HG02981 (cell line): ENCODE measurements at regions not wholly inside any gene's neighbourhood (a gene's known extent, or its start where the extent isn't known, plus 50 kb on each side); places are given as distances from the start of the nearest gene placed in this dataset.
"Not testable (repeated sequence)": the region's sequence is repeated elsewhere in the genome, so short reads cannot be mapped to it uniquely, and the experiment has no call there.

Experiments
- ATAC-seq: cut with Tn5 transposase; IDR thresholded peaks from one replicate; pipeline ENCODE4 v1.9.1; 2021; ENCODE audit warnings: mild to moderate bottlenecking, moderate library complexity; ENCODE audit not compliant: unreplicated experiment

GRCh38 chr18:29930231-29930630, 1112.3 kb downstream of the DSC3 start:
- no peak for ATAC-seq

- no peak for ATAC-seq
These were observed 1114.5 kb downstream of the DSC3 start for GRCh38 chr18:29928081-29928480.

- ATAC-seq, result no peak
These were observed 1117.0 kb downstream of the DSC3 start for GRCh38 chr18:29925566-29925965.

- no peak for ATAC-seq
These were observed 1130.2 kb downstream of the DSC3 start for GRCh38 chr18:29912351-29912750.

- no peak for ATAC-seq
These were observed 1149.5 kb downstream of the DSC3 start for GRCh38 chr18:29892960-29893558.

GRCh38 chr18:29883114-29883513, 1159.4 kb downstream of the DSC3 start:
- ATAC-seq, result no peak

- no peak for ATAC-seq
These were observed 1159.9 kb downstream of the DSC3 start for GRCh38 chr18:29882620-29883019.

GRCh38 chr18:29879763-29880162, 1162.8 kb downstream of the DSC3 start:
- ATAC-seq, result no peak

GRCh38 chr18:29874519-29875098, 1167.9 kb downstream of the DSC3 start:
- ATAC-seq, result no peak

- no peak for ATAC-seq
These were observed 1169.3 kb downstream of the DSC3 start for GRCh38 chr18:29873211-29873610.

- ATAC-seq, result no peak
These were observed 1171.3 kb downstream of the DSC3 start for GRCh38 chr18:29871246-29871645.

GRCh38 chr18:29862824-29863223, 1179.7 kb downstream of the DSC3 start:
- no peak for ATAC-seq

GRCh38 chr18:29855637-29856036, 1186.9 kb downstream of the DSC3 start:
- ATAC-seq, result no peak

GRCh38 chr18:29853126-29853525, 1189.4 kb downstream of the DSC3 start:
- ATAC-seq, result no peak

- ATAC-seq, result no peak
These were observed 1193.4 kb downstream of the DSC3 start for GRCh38 chr18:29849144-29849543.

- no peak for ATAC-seq
These were observed 1200.9 kb downstream of the DSC3 start for GRCh38 chr18:29841631-29842030.

- no peak for ATAC-seq
These were observed 1202.5 kb downstream of the DSC3 start for GRCh38 chr18:29840089-29840488.

- not testable (repeated sequence) for ATAC-seq
These were observed 1203.6 kb downstream of the DSC3 start for GRCh38 chr18:29838961-29839360.

- no peak for ATAC-seq
These were observed 1204.0 kb downstream of the DSC3 start for GRCh38 chr18:29838556-29838955.

- ATAC-seq, result no peak
These were observed 1218.9 kb downstream of the DSC3 start for GRCh38 chr18:29823671-29824070.

GRCh38 chr18:29821544-29821943, 1221.0 kb downstream of the DSC3 start:
- no peak for ATAC-seq

- ATAC-seq, result no peak
These were observed 1231.0 kb downstream of the DSC3 start for GRCh38 chr18:29811519-29811918.

- no peak for ATAC-seq
These were observed 1261.7 kb downstream of the DSC3 start for GRCh38 chr18:29780816-29781215.
